Neural progenitor cell (in vitro differentiated cells): ENCODE measurements at regions not wholly inside any gene's neighbourhood (a gene's known extent, or its start where the extent isn't known, plus 50 kb on each side); places are given as distances from the start of the nearest gene placed in this dataset.

Experiments used
- DNase-seq: peaks from one replicate; pipeline ENCODE4 v3.0.0-alpha.2; 2016; ENCODE audit warnings: low spot score
- H2AFZ ChIP-seq: fragments of 200-600 bp; sonication (generic); replicated peaks from 2 replicates; pipeline ENCODE4 v1.6.1; 2016; ENCODE audit warnings: antibody characterized with exemption
- H3F3A ChIP-seq: fragments of 200-600 bp; sonication (generic); 2 replicates; pipeline ENCODE4 v1.6.1; 2016; ENCODE audit warnings: antibody characterized with exemption, low read depth
- H3K27ac ChIP-seq: fragments of 200-600 bp; sonication (generic); 2 replicates; pipeline ENCODE4 v1.5.1; 2016; ENCODE audit warnings: mild to moderate bottlenecking
- H3K27me3 ChIP-seq: fragments of 200-600 bp; sonication (generic); 2 replicates; pipeline ENCODE4 v1.6.1; 2016; ENCODE audit warnings: mild to moderate bottlenecking, moderate library complexity
- H3K36me3 ChIP-seq: fragments of 200-600 bp; sonication (generic); 2 replicates; pipeline ENCODE4 v1.5.1; 2016
- H3K4me1 ChIP-seq: fragments of 200-600 bp; sonication (generic); 2 replicates; pipeline ENCODE4 v1.6.1; 2016; ENCODE audit warnings: mixed run types
- H3K4me2 ChIP-seq: fragments of 200-600 bp; sonication (generic); 2 replicates; pipeline ENCODE4 v1.6.1; 2016
- H3K4me3 ChIP-seq: fragments of 200-600 bp; sonication (generic); 2 replicates; pipeline ENCODE4 v1.5.1; 2016
- H3K79me2 ChIP-seq: fragments of 200-600 bp; sonication (generic); 2 replicates; pipeline ENCODE4 v1.6.1; 2016; ENCODE audit warnings: low read depth
- H3K9ac ChIP-seq: fragments of 200-600 bp; sonication (generic); 2 replicates; pipeline ENCODE4 v1.6.1; 2016
- H3K9me3 ChIP-seq: fragments of 200-600 bp; sonication (generic); 2 replicates; pipeline ENCODE4 v1.5.1; 2016; ENCODE audit warnings: low read depth
- H4K20me1 ChIP-seq: fragments of 200-600 bp; sonication (generic); 2 replicates; pipeline ENCODE4 v1.6.1; 2016; ENCODE audit warnings: low read depth
- H3K27ac Mint-ChIP-seq: 3 replicates; pipeline ENCODE4 v1.8.0; 2021; ENCODE audit warnings: mixed read lengths
- H3K27me3 Mint-ChIP-seq: 2 replicates; pipeline ENCODE4 v1.8.0; 2022; ENCODE audit warnings: low read depth, mild to moderate bottlenecking, inconsistent platforms, moderate library complexity, mixed read lengths; ENCODE audit not compliant: insufficient read depth
- H3K36me3 Mint-ChIP-seq: 3 replicates; pipeline ENCODE4 v1.8.0; 2021; ENCODE audit warnings: mixed read lengths
- H3K4me1 Mint-ChIP-seq: 3 replicates; pipeline ENCODE4 v1.8.0; 2021; ENCODE audit warnings: mixed read lengths
- H3K4me3 Mint-ChIP-seq: 3 replicates; pipeline ENCODE4 v1.8.0; 2021; ENCODE audit warnings: mild to moderate bottlenecking, moderate library complexity, mixed read lengths
- H3K9me3 Mint-ChIP-seq: 3 replicates; pipeline ENCODE4 v1.8.0; 2020; ENCODE audit warnings: mixed read lengths
- CTCF ChIP-seq: fragments of 200-600 bp; sonication (generic); IDR thresholded peaks from 2 replicates; pipeline ENCODE4 v1.5.1; 2017; ENCODE audit warnings: antibody characterized with exemption, mild to moderate bottlenecking
- EZH2 ChIP-seq: fragments of 200-600 bp; sonication (generic); IDR thresholded peaks from 2 replicates; pipeline ENCODE4 v1.6.1; 2017; ENCODE audit warnings: antibody characterized with exemption, mild to moderate bottlenecking, moderate library complexity
- EZH2phosphoT487 ChIP-seq: fragments of 200-600 bp; sonication (generic); IDR thresholded peaks from 2 replicates; pipeline ENCODE4 v1.6.1; 2017; ENCODE audit warnings: antibody characterized with exemption

GRCh38 chr19:30309176-30309575 is 63.0 kb upstream of the ZNF536 start:
- TF ChIP-seq EZH2phosphoT487 (no peak), CTCF (no peak), EZH2 (no peak)
- Histone ChIP-seq H2AFZ (no peak overlapping the region), H3K27me3 (no peaks in the 10 kb centered on the region), H3K9me3 (no peaks in the 10 kb centered on the region), H3K4me2 (no peak overlapping the region), H3K27ac (no peak overlapping the region), H3K4me3 (no peak overlapping the region), H3K4me1 (peaks cover 18% of the 10 kb centered on the region), H3F3A (no peaks in the 10 kb centered on the region), H3K9ac (no peak overlapping the region), H3K36me3 (no peaks in the 10 kb centered on the region), H3K79me2 (no peaks in the 10 kb centered on the region), H4K20me1 (no peaks in the 10 kb centered on the region)
- DNase-seq = no peak
- H3K27ac Mint-ChIP-seq = peak overlapping the region; percentile 42
- peaks cover 1% of the 10 kb centered on the region for H3K36me3 Mint-ChIP-seq
- H3K9me3 Mint-ChIP-seq = no peaks in the 10 kb centered on the region
- H3K27me3 Mint-ChIP-seq = peaks cover 5% of the 10 kb centered on the region
- no peak overlapping the region for H3K4me3 Mint-ChIP-seq
- H3K4me1 Mint-ChIP-seq = peaks cover 55% of the 10 kb centered on the region

- Histone ChIP-seq H3K36me3 (no peaks in the 10 kb centered on the region), H3K27me3 (no peaks in the 10 kb centered on the region), H3K4me3 (no peak overlapping the region), H2AFZ (no peak overlapping the region), H3K79me2 (no peaks in the 10 kb centered on the region), H3K27ac (no peak overlapping the region), H3K4me2 (no peak overlapping the region), H3K9me3 (no peaks in the 10 kb centered on the region), H4K20me1 (no peaks in the 10 kb centered on the region), H3F3A (no peaks in the 10 kb centered on the region), H3K9ac (no peak overlapping the region), H3K4me1 (peaks cover 18% of the 10 kb centered on the region)
- H3K36me3 Mint-ChIP-seq = peaks cover 1% of the 10 kb centered on the region
- H3K9me3 Mint-ChIP-seq = peaks cover 1% of the 10 kb centered on the region
- no peak overlapping the region for H3K4me3 Mint-ChIP-seq
- peaks cover 5% of the 10 kb centered on the region for H3K27me3 Mint-ChIP-seq
- TF ChIP-seq CTCF (no peak), EZH2phosphoT487 (no peak), EZH2 (no peak)
- H3K4me1 Mint-ChIP-seq = peaks cover 49% of the 10 kb centered on the region
- peak overlapping the region; percentile 86 for H3K27ac Mint-ChIP-seq
- DNase-seq = no peak
These were observed 62.1 kb upstream of the ZNF536 start for GRCh38 chr19:30309905-30310601.

GRCh38 chr19:30310602-30311263 is 61.5 kb upstream of the ZNF536 start:
- no peaks in the 10 kb centered on the region for H3F3A ChIP-seq
- Mint-ChIP-seq H3K9me3 (peaks cover 3% of the 10 kb centered on the region), H3K4me1 (peaks cover 46% of the 10 kb centered on the region), H3K36me3 (peaks cover 1% of the 10 kb centered on the region), H3K27ac (peak overlapping the region; percentile 80), H3K27me3 (peaks cover 7% of the 10 kb centered on the region), H3K4me3 (peak overlapping the region; percentile 74)
- H3K9ac ChIP-seq = no peak overlapping the region
- TF ChIP-seq EZH2phosphoT487 (no peak), CTCF (no peak), EZH2 (no peak)
- H3K9me3 ChIP-seq = no peaks in the 10 kb centered on the region
- H3K4me2 ChIP-seq = no peak overlapping the region
- no peak overlapping the region for H3K4me3 ChIP-seq
- no peak overlapping the region for H3K27ac ChIP-seq
- no peak overlapping the region for H2AFZ ChIP-seq
- DNase-seq = no peak
- H3K4me1 ChIP-seq = peaks cover 18% of the 10 kb centered on the region
- H3K36me3 ChIP-seq = no peaks in the 10 kb centered on the region
- no peaks in the 10 kb centered on the region for H3K79me2 ChIP-seq
- no peaks in the 10 kb centered on the region for H3K27me3 ChIP-seq
- H4K20me1 ChIP-seq = no peaks in the 10 kb centered on the region
